ENCODE measurements at regions not wholly inside any gene's neighbourhood (a gene's known extent, or its start where the extent isn't known, plus 50 kb on each side); places are given as distances from the start of the nearest gene placed in this dataset.
"Not testable (repeated sequence)": the region's sequence is repeated elsewhere in the genome, so short reads cannot be mapped to it uniquely, and the experiment has no call there.

- H3K9me3 ChIP-seq = no peaks in the 10 kb centered on the region
- ATAC-seq = no peak
- intact Hi-C loops (cut with DNase I) = no loop called here
- H3K4me3 ChIP-seq = no peak overlapping the region
- no peaks in the 10 kb centered on the region for H3K36me3 ChIP-seq
- H3K27me3 ChIP-seq = peaks cover 0 to 8% (median 0%) of the 10 kb centered on the region in 9 donors
- no peaks in the 10 kb centered on the region for H3K4me1 ChIP-seq
- no peak for TF ChIP-seq POLR2A (IDR thresholded peaks at IDR 0.05)
- TF ChIP-seq, protein P1, sequence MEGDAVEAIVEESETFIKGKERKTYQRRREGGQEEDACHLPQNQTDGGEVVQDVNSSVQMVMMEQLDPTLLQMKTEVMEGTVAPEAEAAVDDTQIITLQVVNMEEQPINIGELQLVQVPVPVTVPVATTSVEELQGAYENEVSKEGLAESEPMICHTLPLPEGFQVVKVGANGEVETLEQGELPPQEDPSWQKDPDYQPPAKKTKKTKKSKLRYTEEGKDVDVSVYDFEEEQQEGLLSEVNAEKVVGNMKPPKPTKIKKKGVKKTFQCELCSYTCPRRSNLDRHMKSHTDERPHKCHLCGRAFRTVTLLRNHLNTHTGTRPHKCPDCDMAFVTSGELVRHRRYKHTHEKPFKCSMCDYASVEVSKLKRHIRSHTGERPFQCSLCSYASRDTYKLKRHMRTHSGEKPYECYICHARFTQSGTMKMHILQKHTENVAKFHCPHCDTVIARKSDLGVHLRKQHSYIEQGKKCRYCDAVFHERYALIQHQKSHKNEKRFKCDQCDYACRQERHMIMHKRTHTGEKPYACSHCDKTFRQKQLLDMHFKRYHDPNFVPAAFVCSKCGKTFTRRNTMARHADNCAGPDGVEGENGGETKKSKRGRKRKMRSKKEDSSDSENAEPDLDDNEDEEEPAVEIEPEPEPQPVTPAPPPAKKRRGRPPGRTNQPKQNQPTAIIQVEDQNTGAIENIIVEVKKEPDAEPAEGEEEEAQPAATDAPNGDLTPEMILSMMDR (IDR thresholded peaks at IDR 0.05) = no peak
- WGBS, 4 donors = 56 to 84% (median 70%) methylated on average over 1 of the region's 1 CpG
- no peak overlapping the region for H3K27ac ChIP-seq
- DNase-seq = no peak
Observed at GRCh38 chrX:151100799-151101198, 75.6 kb upstream of the GPR50 start.

- peaks cover 0 to 16% (median 0%) of the 10 kb centered on the region in 9 donors for H3K27me3 ChIP-seq
- H3K4me3 ChIP-seq; ATAC-seq; H3K27ac ChIP-seq; H3K4me1 ChIP-seq; intact Hi-C loops (cut with DNase I); H3K9me3 ChIP-seq; H3K36me3 ChIP-seq; DNase-seq: not testable (repeated sequence)
- WGBS, 4 donors = 74 to 84% (median 80%) methylated on average over 3 of the region's 3 CpGs
Observed at GRCh38 chrX:151113200-151113599, 63.2 kb upstream of the GPR50 start.
